ENCODE measurements at regions not wholly inside any gene's neighbourhood (a gene's known extent, or its start where the extent isn't known, plus 50 kb on each side); places are given as distances from the start of the nearest gene placed in this dataset.

GRCh38 chr7:106392144-106392543, 107.4 kb upstream of the NAMPT start:
- no peaks in the 10 kb centered on the region for H3K79me2 ChIP-seq (ENCODE audit: insufficient read depth, low read length)
- H3K9ac ChIP-seq (ENCODE audit: insufficient read depth, low read length, poor library complexity, severe bottlenecking): no peak overlapping the region
- H3K36me3 ChIP-seq (replicated peaks in 1 of 2; ENCODE audit: control insufficient read depth in 1 of 2, insufficient read depth in 2 of 2, low read length in 2 of 2): no peaks in the 10 kb centered on the region
- no peaks in the 10 kb centered on the region for H3K27me3 ChIP-seq (ENCODE audit: control insufficient read depth in 2 of 2, insufficient read depth in 2 of 2, low read length in 2 of 2)
- no peak overlapping the region for H3K4me2 ChIP-seq (replicated peaks; ENCODE audit: extremely low read depth, low read length, poor library complexity, severe bottlenecking)
- 100% methylated on average over 2 of the region's 4 CpGs for WGBS (ENCODE audit: insufficient coverage)
- intact Hi-C loops (cut with micrococcal nuclease): no loop called here
- Mint-ChIP-seq H3K36me3 (no peaks in the 10 kb centered on the region), H3K27me3 (ENCODE audit: low read depth in 3 of 3) (peaks cover 0 to 7% (median 5%) of the 10 kb centered on the region in 3 donors), H3K9me3 (peaks cover 0 to 4% (median 1%) of the 10 kb centered on the region in 7 donors), H3K27ac (no peak overlapping the region), H3K4me1 (no peaks in the 10 kb centered on the region), H3K4me3 (no peak overlapping the region)
- H4K20me1 ChIP-seq (ENCODE audit: insufficient read depth, low read length): no peaks in the 10 kb centered on the region
- H3K27ac ChIP-seq (ENCODE audit: low read depth in 1 of 2, low read length in 2 of 2): no peak overlapping the region
- no peaks in the 10 kb centered on the region for H3K4me1 ChIP-seq (ENCODE audit: control insufficient read depth in 1 of 2, insufficient read depth in 2 of 2, low read length in 2 of 2)
- no peak for TF ChIP-seq CTCF (IDR thresholded peaks at IDR 0.05)
- no peaks in the 10 kb centered on the region for H3K9me3 ChIP-seq (replicated peaks in 1 of 2; ENCODE audit: control insufficient read depth in 1 of 2, insufficient read depth in 1 of 2, low read length in 2 of 2)
- H2AFZ ChIP-seq (ENCODE audit: insufficient read depth, low read depth, low read length, poor library complexity, severe bottlenecking): no peak overlapping the region
- H3K4me3 ChIP-seq (replicated peaks in 1 of 3; ENCODE audit: low read depth in 2 of 3, low read length in 3 of 3): no peak overlapping the region
- no peak for DNase-seq

GRCh38 chr7:106386958-106387357, 102.2 kb upstream of the NAMPT start:
- TF ChIP-seq CTCF (IDR thresholded peaks at IDR 0.05): no peak
- H3K36me3 ChIP-seq (replicated peaks in 1 of 2; ENCODE audit: control insufficient read depth in 1 of 2, insufficient read depth in 2 of 2, low read length in 2 of 2): no peaks in the 10 kb centered on the region
- H3K27me3 Mint-ChIP-seq (ENCODE audit: low read depth in 3 of 3): peaks cover 0 to 3% (median 2%) of the 10 kb centered on the region in 3 donors
- intact Hi-C loops (cut with micrococcal nuclease): no loop called here
- no peak for DNase-seq
- no peaks in the 10 kb centered on the region for H3K4me1 ChIP-seq (ENCODE audit: control insufficient read depth in 1 of 2, insufficient read depth in 2 of 2, low read length in 2 of 2)
- WGBS (ENCODE audit: insufficient coverage): 98% methylated on average over 5 of the region's 5 CpGs
- peaks cover 5% of the 10 kb centered on the region for H3K4me1 Mint-ChIP-seq
- H3K27ac Mint-ChIP-seq: no peak overlapping the region
- no peaks in the 10 kb centered on the region for H3K9me3 ChIP-seq (replicated peaks in 1 of 2; ENCODE audit: control insufficient read depth in 1 of 2, insufficient read depth in 1 of 2, low read length in 2 of 2)
- no peak overlapping the region for H3K4me2 ChIP-seq (replicated peaks; ENCODE audit: extremely low read depth, low read length, poor library complexity, severe bottlenecking)
- no peak overlapping the region for H2AFZ ChIP-seq (ENCODE audit: insufficient read depth, low read depth, low read length, poor library complexity, severe bottlenecking)
- no peaks in the 10 kb centered on the region for H3K79me2 ChIP-seq (ENCODE audit: insufficient read depth, low read length)
- H3K9ac ChIP-seq (ENCODE audit: insufficient read depth, low read length, poor library complexity, severe bottlenecking): no peak overlapping the region
- H3K9me3 Mint-ChIP-seq: peaks cover 0 to 1% (median 0%) of the 10 kb centered on the region in 7 donors
- no peak overlapping the region for H3K27ac ChIP-seq (ENCODE audit: low read depth in 1 of 2, low read length in 2 of 2)
- no peaks in the 10 kb centered on the region for H3K36me3 Mint-ChIP-seq
- no peak overlapping the region for H3K4me3 ChIP-seq (replicated peaks in 1 of 3; ENCODE audit: low read depth in 2 of 3, low read length in 3 of 3)
- H3K4me3 Mint-ChIP-seq: no peak overlapping the region
- no peaks in the 10 kb centered on the region for H3K27me3 ChIP-seq (ENCODE audit: control insufficient read depth in 2 of 2, insufficient read depth in 2 of 2, low read length in 2 of 2)
- H4K20me1 ChIP-seq (ENCODE audit: insufficient read depth, low read length): no peaks in the 10 kb centered on the region
